NOMO-1 treated with dmso at 0.1 percent for 144 hours (cell line): ENCODE measurements at regions not wholly inside any gene's neighbourhood (a gene's known extent, or its start where the extent isn't known, plus 50 kb on each side); places are given as distances from the start of the nearest gene placed in this dataset.
"Not testable (repeated sequence)": the region's sequence is repeated elsewhere in the genome, so short reads cannot be mapped to it uniquely, and the experiment has no call there.

Source experiments
- DNase-seq: peaks from one replicate; lab custom pipeline; 2025; ENCODE audit not compliant: unreplicated experiment; lab: John Stamatoyannopoulos, UW

- no peak for DNase-seq
Observed at GRCh38 chr18:60067426-60068210, 167.8 kb downstream of the PMAIP1 start.

- no peak for DNase-seq
Observed at GRCh38 chr18:60066219-60066975, 166.6 kb downstream of the PMAIP1 start.

GRCh38 chr18:60064271-60064670 lies 164.5 kb downstream of the PMAIP1 start:
- DNase-seq: no peak

GRCh38 chr18:60062831-60063230 lies 163.0 kb downstream of the PMAIP1 start:
- DNase-seq: not testable (repeated sequence)

- DNase-seq: no peak
Observed at GRCh38 chr18:60062396-60062795, 162.6 kb downstream of the PMAIP1 start.

- no peak for DNase-seq
Observed at GRCh38 chr18:60060578-60060977, 160.8 kb downstream of the PMAIP1 start.

- DNase-seq: no peak
Observed at GRCh38 chr18:60060026-60060425, 160.2 kb downstream of the PMAIP1 start.

- no peak for DNase-seq
Observed at GRCh38 chr18:60059216-60059615, 159.4 kb downstream of the PMAIP1 start.

GRCh38 chr18:60053747-60054304 lies 154.0 kb downstream of the PMAIP1 start:
- DNase-seq: no peak

- DNase-seq: no peak
Observed at GRCh38 chr18:60050821-60051220, 151.0 kb downstream of the PMAIP1 start.

- DNase-seq: no peak
Observed at GRCh38 chr18:60049172-60049571, 149.4 kb downstream of the PMAIP1 start.

GRCh38 chr18:60047556-60047955 lies 147.8 kb downstream of the PMAIP1 start:
- DNase-seq: no peak

GRCh38 chr18:60044290-60045006 lies 144.7 kb downstream of the PMAIP1 start:
- DNase-seq: no peak

GRCh38 chr18:60040971-60041370 lies 141.2 kb downstream of the PMAIP1 start:
- no peak for DNase-seq

- DNase-seq: no peak
Observed at GRCh38 chr18:60038731-60039130, 138.9 kb downstream of the PMAIP1 start.

- DNase-seq: no peak
Observed at GRCh38 chr18:60027397-60027796, 127.6 kb downstream of the PMAIP1 start.

- DNase-seq: no peak
Observed at GRCh38 chr18:60024857-60025256, 125.1 kb downstream of the PMAIP1 start.

GRCh38 chr18:60024345-60024744 lies 124.5 kb downstream of the PMAIP1 start:
- no peak for DNase-seq

GRCh38 chr18:60022671-60023276 lies 123.0 kb downstream of the PMAIP1 start:
- no peak for DNase-seq

GRCh38 chr18:60021556-60021955 lies 121.8 kb downstream of the PMAIP1 start:
- DNase-seq: no peak
